ENCODE measurements at regions not wholly inside any gene's neighbourhood (a gene's known extent, or its start where the extent isn't known, plus 50 kb on each side); places are given as distances from the start of the nearest gene placed in this dataset.

- DNase-seq = no peak
Measured at GRCh38 chr1:81375884-81376548, 424.7 kb upstream of the ADGRL2 start.

- no peak for DNase-seq
Measured at GRCh38 chr1:81374481-81374880, 426.3 kb upstream of the ADGRL2 start.

GRCh38 chr1:81371864-81372263 is 428.9 kb upstream of the ADGRL2 start:
- no peak for DNase-seq

GRCh38 chr1:81369833-81370232 is 430.9 kb upstream of the ADGRL2 start:
- DNase-seq = no peak

- no peak for DNase-seq
Measured at GRCh38 chr1:81366173-81366572, 434.6 kb upstream of the ADGRL2 start.

GRCh38 chr1:81364088-81364487 is 436.6 kb upstream of the ADGRL2 start:
- DNase-seq = no peak

GRCh38 chr1:81358151-81358550 is 442.6 kb upstream of the ADGRL2 start:
- DNase-seq = no peak

GRCh38 chr1:81351864-81352263 is 448.9 kb upstream of the ADGRL2 start:
- no peak for DNase-seq

GRCh38 chr1:81349194-81349965 is 451.4 kb upstream of the ADGRL2 start:
- DNase-seq = no peak

GRCh38 chr1:81345110-81345509 is 455.6 kb upstream of the ADGRL2 start:
- DNase-seq = no peak

- no peak for DNase-seq
Measured at GRCh38 chr1:81340239-81340638, 460.5 kb upstream of the ADGRL2 start.

- DNase-seq = no peak
Measured at GRCh38 chr1:81337226-81337625, 463.5 kb upstream of the ADGRL2 start.

- DNase-seq = no peak
Measured at GRCh38 chr1:81335876-81336275, 464.9 kb upstream of the ADGRL2 start.

GRCh38 chr1:81330521-81330920 is 470.2 kb upstream of the ADGRL2 start:
- no peak for DNase-seq

- DNase-seq = no peak
Measured at GRCh38 chr1:81330111-81330510, 470.6 kb upstream of the ADGRL2 start.

- no peak for DNase-seq
Measured at GRCh38 chr1:81329041-81329440, 471.7 kb upstream of the ADGRL2 start.

- no peak for DNase-seq
Measured at GRCh38 chr1:81327743-81328142, 473.0 kb upstream of the ADGRL2 start.

GRCh38 chr1:81327103-81327710 is 473.5 kb upstream of the ADGRL2 start:
- DNase-seq = no peak

GRCh38 chr1:81326212-81326611 is 474.5 kb upstream of the ADGRL2 start:
- no peak for DNase-seq

- DNase-seq = no peak
Measured at GRCh38 chr1:81325397-81325796, 475.3 kb upstream of the ADGRL2 start.

- no peak for DNase-seq
Measured at GRCh38 chr1:81323862-81324261, 476.9 kb upstream of the ADGRL2 start.

GRCh38 chr1:81317191-81317590 is 483.5 kb upstream of the ADGRL2 start:
- DNase-seq = no peak

GRCh38 chr1:81314513-81315233 is 486.1 kb upstream of the ADGRL2 start:
- DNase-seq = no peak

- no peak for DNase-seq
Measured at GRCh38 chr1:81313289-81313688, 487.4 kb upstream of the ADGRL2 start.

Measured in NK-92 treated with Interleukin-12 subunit alpha and Interleukin-12 subunit beta, amount 100 ng/mL, for 24 hours (cell line).